Stimulated activated CD4-positive, alpha-beta T cell treated with anti-CD3 and anti-CD28 coated beads, Interleukin-1b, Interleukin-23, amount 100 ng/mL, for 24 hours (primary cell): ENCODE measurements at regions not wholly inside any gene's neighbourhood (a gene's known extent, or its start where the extent isn't known, plus 50 kb on each side); places are given as distances from the start of the nearest gene placed in this dataset.

Experiments
- DNase-seq, 4 experiments: peaks; one replicate each; pipeline ENCODE4 v3.0.0-alpha.2; 2020; ENCODE audit warnings: low read depth in 4 of 4, low spot score in 1 of 4

DNA sequence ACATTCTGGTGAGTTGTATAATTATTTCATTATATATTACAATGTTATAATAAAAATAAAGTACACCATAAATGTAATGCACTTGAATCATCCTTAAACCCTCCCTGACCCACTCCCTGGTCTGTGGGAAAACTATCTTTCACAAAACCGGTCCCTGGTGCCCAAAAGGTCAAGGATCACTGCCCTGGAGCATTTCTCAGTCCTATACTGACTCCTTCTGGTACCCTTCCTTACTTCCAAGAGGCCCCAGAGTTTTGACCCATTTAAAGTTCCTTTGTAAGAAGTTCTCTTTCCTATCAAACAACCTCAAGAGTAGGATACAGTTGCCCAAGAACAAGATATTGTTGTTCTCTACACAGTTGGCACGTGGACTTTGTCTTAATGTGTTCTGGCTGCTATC is 88.9 kb upstream of the TRPM3 start:
- no peak for DNase-seq

DNA sequence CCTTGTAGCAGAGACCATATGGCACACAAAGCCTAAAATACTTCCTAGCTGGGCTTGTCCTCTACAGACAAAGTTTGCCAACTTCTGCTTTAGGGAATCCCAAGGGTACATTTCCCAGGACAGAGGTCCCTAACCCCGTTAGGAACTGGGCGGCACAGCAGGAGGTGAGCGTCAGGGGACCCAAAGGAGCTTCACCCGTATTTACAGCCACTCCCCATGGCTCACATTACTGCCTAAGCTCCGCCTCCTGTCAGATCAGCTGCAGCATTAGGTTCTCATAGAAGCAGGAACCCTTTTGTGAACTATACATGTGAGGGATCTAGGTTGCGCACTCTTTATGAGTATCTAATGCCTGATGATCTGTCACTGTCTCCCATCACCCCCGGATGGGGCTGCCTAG is 88.5 kb upstream of the TRPM3 start:
- no peak for DNase-seq

DNA sequence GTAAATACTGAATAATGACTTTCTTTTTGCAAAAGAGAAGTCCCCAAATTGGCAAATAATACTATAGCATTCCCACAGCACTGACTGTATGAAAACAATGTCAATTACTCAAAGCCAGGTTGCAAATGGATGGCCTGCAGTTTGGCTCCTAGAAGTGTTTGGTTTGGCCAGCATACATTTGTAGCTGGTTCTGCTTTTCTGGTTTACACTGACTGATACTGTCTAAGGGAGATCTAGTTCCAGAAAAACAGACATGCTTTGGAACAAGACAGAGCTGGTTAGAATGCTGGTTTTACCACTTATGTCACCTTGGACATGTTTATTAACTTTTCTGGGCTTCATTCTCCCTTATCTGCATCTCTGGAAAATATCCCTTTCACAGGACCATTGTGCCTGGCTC is 81.5 kb upstream of the TRPM3 start:
- DNase-seq: no peak

DNA sequence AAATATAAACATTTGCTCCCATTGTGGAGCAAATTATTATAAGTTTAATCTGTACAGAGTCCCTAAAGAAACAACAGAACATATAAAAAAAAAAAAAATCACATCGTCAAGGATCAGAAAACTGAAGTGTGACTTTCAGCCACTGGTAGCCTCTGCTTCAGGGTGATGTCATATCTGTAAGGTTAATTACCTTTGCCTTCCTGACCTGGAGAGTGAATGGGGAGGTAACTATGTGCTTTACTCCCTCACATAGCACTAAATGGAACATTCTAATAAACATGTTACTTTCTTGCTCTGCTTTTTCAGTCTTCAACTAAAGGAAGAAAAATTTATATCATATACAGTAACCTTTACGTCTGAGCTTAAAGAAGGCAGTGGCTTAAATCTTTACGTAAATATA is 70.3 kb upstream of the TRPM3 start:
- DNase-seq: no peak

DNA sequence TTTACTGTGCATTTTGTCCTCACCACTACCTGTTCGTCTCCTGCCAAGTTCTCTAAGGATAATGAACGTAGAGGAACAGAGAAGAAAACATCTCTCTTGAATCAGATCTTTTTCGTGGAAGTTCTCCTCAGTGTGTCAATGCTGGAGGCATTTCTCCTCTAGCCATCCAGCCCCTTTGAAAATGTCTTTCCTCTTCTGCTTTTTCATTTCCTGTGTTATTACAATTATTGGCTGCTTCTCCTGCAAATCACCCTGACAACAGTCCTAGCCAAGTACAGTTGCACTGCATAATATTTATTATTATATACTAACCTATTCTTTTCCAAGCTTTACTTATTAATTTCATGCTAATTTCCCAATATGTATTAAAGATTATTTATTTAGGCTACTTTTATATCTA is 61.8 kb upstream of the TRPM3 start:
- DNase-seq: no peak

DNA sequence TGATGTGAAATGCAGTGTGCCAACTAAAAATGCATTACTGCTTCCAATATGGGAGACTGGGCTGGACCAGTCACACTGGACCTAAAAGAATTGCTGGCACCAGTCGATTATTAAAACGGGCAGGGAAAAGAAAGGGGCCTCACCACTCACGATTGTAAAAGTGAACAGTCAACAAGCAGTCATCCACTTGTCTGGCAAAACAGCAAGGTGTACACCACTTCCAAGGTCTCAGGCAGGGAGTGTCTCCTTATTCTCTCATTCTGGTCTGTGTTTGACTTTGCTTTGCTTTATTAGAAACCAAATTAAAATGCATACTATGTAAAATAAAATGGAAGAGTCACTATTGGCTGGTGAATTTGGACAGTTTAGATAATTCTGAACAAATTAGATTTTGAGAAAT is 57.8 kb upstream of the TRPM3 start:
- DNase-seq: no peak

DNA sequence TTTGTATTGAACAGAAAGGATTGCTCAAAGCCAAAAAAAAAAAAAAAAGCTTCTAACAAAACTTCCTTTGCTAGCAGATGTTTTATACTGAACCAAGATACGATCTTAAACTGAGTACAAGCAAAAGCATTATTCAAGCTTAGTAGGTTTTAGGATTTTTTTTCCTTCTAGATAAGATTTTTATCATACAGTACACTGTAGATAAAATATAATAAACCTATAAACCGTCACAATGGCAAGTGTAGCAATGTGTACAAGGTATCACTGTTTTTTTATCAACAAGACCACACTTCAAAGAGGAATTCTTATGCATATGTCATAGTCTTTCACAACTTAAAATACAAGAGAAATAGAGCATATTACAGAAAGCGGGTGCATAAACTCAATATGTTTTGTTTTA is 56.5 kb upstream of the TRPM3 start:
- DNase-seq: no peak

DNA sequence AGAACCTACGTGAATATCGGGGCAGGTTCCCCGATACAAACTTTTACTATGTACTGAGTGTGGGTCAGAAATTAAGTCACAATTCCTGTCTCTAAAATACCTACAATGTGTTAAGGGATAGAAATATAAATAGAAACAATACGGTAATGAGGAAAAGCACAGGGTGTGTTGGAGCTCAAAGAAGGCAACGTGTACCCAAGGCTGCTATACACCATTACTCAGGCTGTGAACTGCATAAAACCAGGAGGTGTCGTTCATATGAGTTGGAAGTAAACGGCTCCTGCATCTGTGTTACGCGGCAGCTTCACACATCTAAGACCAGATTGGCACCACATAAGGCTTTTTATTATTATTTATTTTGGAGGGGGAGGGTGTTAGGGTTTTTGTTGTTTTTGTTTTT is 50.1 kb upstream of the TRPM3 start:
- DNase-seq: no peak
